H1 (cell line): ENCODE measurements at regions not wholly inside any gene's neighbourhood (a gene's known extent, or its start where the extent isn't known, plus 50 kb on each side); places are given as distances from the start of the nearest gene placed in this dataset.
A peak's percentile ranks its signal among the peaks of the same experiment; 100 is the strongest.

Experiments used
- CTCF ChIA-PET: fragments of 300-600 bp; sonication (Branson Sonifier 250); formaldehyde crosslinking; loops from one replicate; lab custom pipeline; 2021; ENCODE audit not compliant: partially characterized antibody; lab: Charles Lee
- POLR2A ChIA-PET: fragments of 300-600 bp; sonication (Branson Sonifier 250); formaldehyde crosslinking; loops from one replicate; lab custom pipeline; 2021; ENCODE audit warnings: inconsistent platforms; ENCODE audit not compliant: partially characterized antibody; lab: Charles Lee
- DNase-seq, 2 experiments: peaks; one replicate each; pipeline versions ENCODE4 v3.0.0 to v3.0.0-alpha.2; 2010 to 2022; ENCODE audit warnings: low spot score in 2 of 2, low read depth in 1 of 2, mixed read lengths in 1 of 2
- FAIRE-seq: peaks from 2 replicates; lab custom pipeline; 2011; peaks lifted over from hg19 to GRCh38; lab: Jason Lieb, UNC
- H2AFZ ChIP-seq: 2 replicates; pipeline ENCODE4 v1.8.1; 2012; ENCODE audit warnings: low read length, inconsistent platforms
- H2AK5ac ChIP-seq: 2 replicates; pipeline ENCODE4 v1.6.1; 2013; ENCODE audit warnings: low read depth, low read length
- H2BK120ac ChIP-seq: replicated peaks from 2 replicates; pipeline ENCODE3; 2013; ENCODE audit warnings: low read depth, low read length, inconsistent platforms
- H2BK12ac ChIP-seq: 2 replicates; pipeline ENCODE4 v1.6.1; 2013; ENCODE audit warnings: low read depth, low read length
- H2BK15ac ChIP-seq: 2 replicates; pipeline ENCODE4 v1.6.1; 2013; ENCODE audit warnings: low read length
- H2BK20ac ChIP-seq: 2 replicates; pipeline ENCODE4 v1.6.1; 2013; ENCODE audit warnings: low read length
- H2BK5ac ChIP-seq: 2 replicates; pipeline ENCODE4 v1.6.1; 2013; ENCODE audit warnings: low read depth, low read length
- H3K14ac ChIP-seq: 2 replicates; pipeline ENCODE4 v1.6.1; 2013; ENCODE audit warnings: inconsistent platforms; ENCODE audit not compliant: insufficient read length
- H3K18ac ChIP-seq: 2 replicates; pipeline ENCODE4 v1.6.1; 2013; ENCODE audit warnings: low read length; ENCODE audit errors: extremely low read depth
- H3K23ac ChIP-seq: 2 replicates; pipeline ENCODE4 v1.6.1; 2013; ENCODE audit warnings: inconsistent platforms; ENCODE audit not compliant: insufficient read length
- H3K23me2 ChIP-seq: 2 replicates; pipeline ENCODE4 v1.6.1; 2013; ENCODE audit warnings: low read depth, low read length
- H3K27ac ChIP-seq: 2 replicates; pipeline ENCODE4 v1.6.1; 2011; ENCODE audit warnings: low read depth, low read length, inconsistent platforms
- H3K27me3 ChIP-seq, 4 experiments: replicated peaks in 1 of 4; 1 replicate in 1 of 4; 2 replicates in 3 of 4; pipeline versions ENCODE4 v1.6.1 to v1.8.1; 2011 to 2013; ENCODE audit warnings: low read length in 3 of 4, mild to moderate bottlenecking in 3 of 4, inconsistent platforms in 2 of 4, mixed read lengths in 2 of 4, moderate library complexity in 1 of 4; ENCODE audit not compliant: control insufficient read depth in 3 of 4, insufficient read depth in 3 of 4; ENCODE audit errors: extremely low read depth in 1 of 4
- H3K36me3 ChIP-seq, 4 experiments: 2 replicates each; pipeline versions ENCODE4 v1.6.1 to v1.8.1; 2011 to 2013; ENCODE audit warnings: mild to moderate bottlenecking in 4 of 4, low read length in 3 of 4, moderate library complexity in 2 of 4, control low read depth in 1 of 4, inconsistent platforms in 1 of 4; ENCODE audit not compliant: insufficient read depth in 4 of 4, control insufficient read depth in 2 of 4
- H3K4ac ChIP-seq: replicated peaks from 2 replicates; pipeline ENCODE3; 2013; ENCODE audit warnings: low read length, low read depth, mixed read lengths, inconsistent platforms; ENCODE audit not compliant: insufficient read length
- H3K4me1 ChIP-seq, 4 experiments: replicated peaks in 1 of 4; 1 replicate in 1 of 4; 2 replicates in 3 of 4; pipeline versions ENCODE4 v1.6.1 to v1.8.1; 2011 to 2013; ENCODE audit warnings: low read length in 3 of 4, inconsistent platforms in 2 of 4, mixed read lengths in 1 of 4; ENCODE audit not compliant: insufficient read depth in 4 of 4, control insufficient read depth in 3 of 4
- H3K4me2 ChIP-seq, 2 experiments: 2 replicates each; pipeline versions ENCODE4 v1.6.1 to v1.8.1; 2011 to 2013; ENCODE audit warnings: low read depth in 2 of 2, low read length in 2 of 2, control low read depth in 1 of 2, inconsistent platforms in 1 of 2, mild to moderate bottlenecking in 1 of 2; ENCODE audit not compliant: insufficient read depth in 1 of 2
- H3K4me3 ChIP-seq, 4 experiments: fragments of 200-600, 300-600 bp in 1 of 4; sonication (generic), shearing (Covaris generic), sonication (Bioruptor Twin) in 1 of 4; 2 replicates each; pipeline versions ENCODE4 v1.5.1 to v1.8.1; 2011 to 2016; ENCODE audit warnings: low read length in 4 of 4, low read depth in 3 of 4, control low read depth in 2 of 4, inconsistent platforms in 2 of 4, mild to moderate bottlenecking in 2 of 4, mixed read lengths in 1 of 4, moderate library complexity in 1 of 4; ENCODE audit not compliant: insufficient read depth in 2 of 4; ENCODE audit errors: extremely low read depth in 1 of 4
- H3K56ac ChIP-seq: replicated peaks from 2 replicates; pipeline ENCODE3; 2013; ENCODE audit warnings: low read depth, mild to moderate bottlenecking, mixed read lengths, low read length, inconsistent platforms; ENCODE audit not compliant: insufficient read length
- H3K79me1 ChIP-seq: 2 replicates; pipeline ENCODE4 v1.6.1; 2013; ENCODE audit warnings: low read depth, low read length, control low read depth
- H3K79me2 ChIP-seq, 2 experiments: 2 replicates each; pipeline versions ENCODE4 v1.6.1 to v1.8.1; 2012 to 2013; ENCODE audit warnings: low read length in 2 of 2, mild to moderate bottlenecking in 2 of 2, inconsistent platforms in 1 of 2; ENCODE audit not compliant: insufficient read depth in 2 of 2, control insufficient read depth in 1 of 2
- H3K9ac ChIP-seq, 4 experiments: replicated peaks in 1 of 4; 1 replicate in 1 of 4; 2 replicates in 3 of 4; pipeline versions ENCODE4 v1.6.1 to v1.8.1; 2011 to 2013; ENCODE audit warnings: low read depth in 3 of 4, low read length in 3 of 4, control low read depth in 2 of 4, mild to moderate bottlenecking in 2 of 4, moderate library complexity in 2 of 4, inconsistent platforms in 1 of 4; ENCODE audit errors: extremely low read depth in 1 of 4
- H3K9me3 ChIP-seq, 2 experiments: 2 replicates each; pipeline versions ENCODE4 v1.6.1 to v1.8.1; 2012 to 2013; ENCODE audit warnings: mild to moderate bottlenecking in 2 of 2, moderate library complexity in 2 of 2, control low read depth in 1 of 2, inconsistent platforms in 1 of 2, low read depth in 1 of 2, low read length in 1 of 2, mixed read lengths in 1 of 2; ENCODE audit not compliant: insufficient read depth in 2 of 2
- H4K20me1 ChIP-seq, 2 experiments: replicated peaks in 1 of 2; 2 replicates each; pipeline versions ENCODE3 to v1.8.1; 2011 to 2013; ENCODE audit warnings: inconsistent platforms in 2 of 2, low read length in 2 of 2, mild to moderate bottlenecking in 1 of 2; ENCODE audit not compliant: insufficient read depth in 2 of 2, control insufficient read depth in 1 of 2
- H4K5ac ChIP-seq: 2 replicates; pipeline ENCODE4 v1.6.1; 2013; ENCODE audit warnings: low read length, low read depth, mixed read lengths, inconsistent platforms; ENCODE audit not compliant: insufficient read length
- H4K8ac ChIP-seq: 2 replicates; pipeline ENCODE4 v1.8.0; 2013; ENCODE audit warnings: mild to moderate bottlenecking, moderate library complexity, low read length, inconsistent platforms; ENCODE audit not compliant: insufficient read depth; ENCODE audit errors: extremely low read depth
- H4K91ac ChIP-seq: replicated peaks from 2 replicates; pipeline ENCODE3; 2013; ENCODE audit warnings: low read length, mixed read lengths, inconsistent platforms; ENCODE audit not compliant: insufficient read length
- EZH2 ChIP-seq: fragments of 200-600 bp; sonication (generic); IDR thresholded peaks from 2 replicates; pipeline ENCODE4 v1.7.1; 2012; ENCODE audit warnings: low read depth, mild to moderate bottlenecking, moderate library complexity, low read length, inconsistent platforms; ENCODE audit not compliant: severe bottlenecking
- WGBS, 2 experiments: shearing (Covaris generic) in 1 of 2; methylation state at CpG; one replicate each; pipeline versions ENCODE4 v1.1.6 to v1.1.7; 2013 to 2015; ENCODE audit warnings: low lambda C conversion rate in 2 of 2, mixed read lengths in 2 of 2, inconsistent platforms in 1 of 2, low coverage in 1 of 2, missing lambda C conversion rate in 1 of 2; ENCODE audit not compliant: insufficient replicate concordance in 2 of 2, insufficient coverage in 1 of 2, insufficient read length in 1 of 2; ENCODE audit errors: extremely low coverage in 1 of 2, missing lambda C conversion rate in 1 of 2; 5-methylcytosine and 5-hydroxymethylcytosine counted together

DNA sequence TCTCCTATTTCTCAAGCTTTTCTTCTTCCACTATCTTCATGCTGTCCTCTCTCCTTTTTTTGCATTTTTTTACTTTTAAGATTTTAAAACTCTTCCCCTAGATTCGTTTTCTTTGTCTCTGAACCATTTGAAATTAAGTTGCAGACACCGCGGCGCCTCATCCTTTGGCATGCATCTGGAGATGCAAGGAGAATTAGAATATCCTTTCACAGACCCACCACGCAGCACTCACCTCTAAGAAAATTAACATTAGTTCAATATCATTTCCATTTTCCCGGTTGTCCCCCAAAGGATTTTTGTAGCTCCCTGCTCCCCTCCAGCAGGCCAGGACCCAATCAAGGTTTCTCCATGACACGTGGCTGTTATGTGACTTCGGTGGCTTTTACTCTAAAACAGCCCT, 88.8 kb downstream of the C1QL2 start:
- no peaks in the 10 kb centered on the region for H3K36me3 ChIP-seq
- no peak overlapping the region for H2BK12ac ChIP-seq
- ChIA-PET POLR2A (interaction anchor here (0.7 to 1.1 kb wide), 3 partner anchors 20 to 76 kb away, joined by 3 read pairs; no protein-coding TSS in a partner anchor), CTCF (interaction anchor here (0.6 to 2.3 kb wide), 6 partner anchors 17 to 188 kb away, joined by 3 to 7 read pairs (median 4); no protein-coding TSS in a partner anchor)
- H3K4me1 ChIP-seq, result peaks cover 0 to 11% (median 7%) of the 10 kb centered on the region in 4 experiments; a peak in 6 of 7 replicates
- H2BK20ac ChIP-seq, result no peak overlapping the region
- H2AK5ac ChIP-seq, result no peak overlapping the region
- no peak overlapping the region for H3K18ac ChIP-seq
- H2BK15ac ChIP-seq, result no peak overlapping the region
- H3K27me3 ChIP-seq, result no peaks in the 10 kb centered on the region; a peak in 1 of 7 replicates
- no peak overlapping the region for H3K14ac ChIP-seq
- FAIRE-seq (no peak), DNase-seq (no peak)
- H2BK120ac ChIP-seq, result no peak overlapping the region
- no peak overlapping the region for H4K8ac ChIP-seq
- H3K79me2 ChIP-seq, result no peaks in the 10 kb centered on the region
- no peak for TF ChIP-seq EZH2
- no peaks in the 10 kb centered on the region; the same call in 1 of the 2 replicates for H3K23me2 ChIP-seq
- no peak overlapping the region for H2BK5ac ChIP-seq
- no peak overlapping the region for H3K4ac ChIP-seq
- no peak overlapping the region for H3K27ac ChIP-seq
- H3K56ac ChIP-seq, result no peak overlapping the region
- H3K9ac ChIP-seq, result no peak overlapping the region
- H3K79me1 ChIP-seq, result no peaks in the 10 kb centered on the region
- WGBS, 2 experiments, result 43% methylated on average over 8 of the region's 8 CpGs; no CpG with 5 or more reads in 1 of the 2 experiments
- H3K9me3 ChIP-seq, result no peaks in the 10 kb centered on the region
- H3K4me2 ChIP-seq, result 0 out of 4 replicates have a peak overlapping the region, but pooled peaks have one; percentile 19 to 24
- no peak overlapping the region for H3K4me3 ChIP-seq
- H4K5ac ChIP-seq, result no peak overlapping the region
- no peak overlapping the region for H2AFZ ChIP-seq
- no peaks in the 10 kb centered on the region for H4K20me1 ChIP-seq
- no peak overlapping the region for H4K91ac ChIP-seq
- no peak overlapping the region for H3K23ac ChIP-seq
